ENCODE measurements at regions not wholly inside any gene's neighbourhood (a gene's known extent, or its start where the extent isn't known, plus 50 kb on each side); places are given as distances from the start of the nearest gene placed in this dataset.
"Not testable (repeated sequence)": the region's sequence is repeated elsewhere in the genome, so short reads cannot be mapped to it uniquely, and the experiment has no call there.

GRCh38 chr19:34871911-34872310 lies 54.8 kb upstream of the ZNF30 start:
- H3K27me3 ChIP-seq (replicated peaks); H3K27ac ChIP-seq; H3K36me3 ChIP-seq (replicated peaks); H3K4me3 ChIP-seq (ENCODE audit: low read depth, low read length); DNase-seq; in situ Hi-C loops (cut with HindIII; ENCODE audit: low pct_ligation_motif_present, low sequenced_read_pairs): not testable (repeated sequence)

GRCh38 chr19:34867631-34868030 lies 59.1 kb upstream of the ZNF30 start:
- Histone ChIP-seq H3K36me3 (replicated peaks) (no peaks in the 10 kb centered on the region), H3K27ac (no peak overlapping the region), H3K27me3 (replicated peaks) (no peaks in the 10 kb centered on the region), H3K4me3 (ENCODE audit: low read depth, low read length) (no peak overlapping the region)
- TF ChIP-seq CTCF (IDR thresholded peaks at IDR 0.05; ENCODE audit: low read depth, low read length, missing control alignments): no peak
- DNase-seq: no peak
- in situ Hi-C loops (cut with HindIII; ENCODE audit: low pct_ligation_motif_present, low sequenced_read_pairs): no loop called here

- H3K4me3 ChIP-seq (ENCODE audit: low read depth, low read length); DNase-seq; in situ Hi-C loops (cut with HindIII; ENCODE audit: low pct_ligation_motif_present, low sequenced_read_pairs); H3K36me3 ChIP-seq (replicated peaks); H3K27ac ChIP-seq; H3K27me3 ChIP-seq (replicated peaks): not testable (repeated sequence)
Measured at GRCh38 chr19:34865225-34865624, 61.5 kb upstream of the ZNF30 start.

- H3K4me3 ChIP-seq (ENCODE audit: low read depth, low read length); H3K27me3 ChIP-seq (replicated peaks); H3K27ac ChIP-seq; DNase-seq; H3K36me3 ChIP-seq (replicated peaks); in situ Hi-C loops (cut with HindIII; ENCODE audit: low pct_ligation_motif_present, low sequenced_read_pairs): not testable (repeated sequence)
Measured at GRCh38 chr19:34859823-34860736, 66.6 kb upstream of the ZNF30 start.

- H3K27ac ChIP-seq; H3K36me3 ChIP-seq (replicated peaks); H3K4me3 ChIP-seq (ENCODE audit: low read depth, low read length); H3K27me3 ChIP-seq (replicated peaks); DNase-seq; in situ Hi-C loops (cut with HindIII; ENCODE audit: low pct_ligation_motif_present, low sequenced_read_pairs): not testable (repeated sequence)
Measured at GRCh38 chr19:34859325-34859724, 67.4 kb upstream of the ZNF30 start.

GRCh38 chr19:34856052-34856451 lies 70.7 kb upstream of the ZNF30 start:
- TF ChIP-seq CTCF (IDR thresholded peaks at IDR 0.05; ENCODE audit: low read depth, low read length, missing control alignments): no peak
- in situ Hi-C loops (cut with HindIII; ENCODE audit: low pct_ligation_motif_present, low sequenced_read_pairs): no loop called here
- no peaks in the 10 kb centered on the region for H3K36me3 ChIP-seq (replicated peaks)
- no peak for DNase-seq
- H3K4me3 ChIP-seq (ENCODE audit: low read depth, low read length): no peak overlapping the region
- no peaks in the 10 kb centered on the region for H3K27me3 ChIP-seq (replicated peaks)
- no peak overlapping the region for H3K27ac ChIP-seq

- Histone ChIP-seq H3K4me3 (ENCODE audit: low read depth, low read length) (no peak overlapping the region), H3K27me3 (replicated peaks) (no peaks in the 10 kb centered on the region), H3K27ac (no peak overlapping the region), H3K36me3 (replicated peaks) (no peaks in the 10 kb centered on the region)
- in situ Hi-C loops (cut with HindIII; ENCODE audit: low pct_ligation_motif_present, low sequenced_read_pairs): no loop called here
- DNase-seq: no peak
- no peak for TF ChIP-seq CTCF (IDR thresholded peaks at IDR 0.05; ENCODE audit: low read depth, low read length, missing control alignments)
Measured at GRCh38 chr19:34853369-34853768, 73.3 kb upstream of the ZNF30 start.

GRCh38 chr19:34852669-34853068 lies 74.0 kb upstream of the ZNF30 start:
- Histone ChIP-seq H3K36me3 (replicated peaks) (no peaks in the 10 kb centered on the region), H3K27me3 (replicated peaks) (no peaks in the 10 kb centered on the region), H3K4me3 (ENCODE audit: low read depth, low read length) (no peak overlapping the region), H3K27ac (no peak overlapping the region)
- DNase-seq: no peak
- no peak for TF ChIP-seq CTCF (IDR thresholded peaks at IDR 0.05; ENCODE audit: low read depth, low read length, missing control alignments)
- in situ Hi-C loops (cut with HindIII; ENCODE audit: low pct_ligation_motif_present, low sequenced_read_pairs): no loop called here

Measured in brain microvascular endothelial cell (primary cell).